ENCODE measurements at regions not wholly inside any gene's neighbourhood (a gene's known extent, or its start where the extent isn't known, plus 50 kb on each side); places are given as distances from the start of the nearest gene placed in this dataset.

GRCh38 chr2:162972383-162972782, 133.8 kb upstream of the KCNH7 start:
- TF ChIP-seq MXI1 (conservative IDR thresholded peaks at IDR 0.05; ENCODE audit: poor library complexity, severe bottlenecking) (no peak), EP300 (conservative IDR thresholded peaks at IDR 0.05; ENCODE audit: poor library complexity, severe bottlenecking) (no peak), CTCF (IDR thresholded peaks at IDR 0.05; ENCODE audit: poor library complexity, severe bottlenecking) (no peak), EZH2 (IDR thresholded peaks at IDR 0.05; ENCODE audit: borderline replicate concordance, insufficient read depth, low read length, poor library complexity, severe bottlenecking) (no peak)
